GM15510 (cell line): ENCODE measurements at regions not wholly inside any gene's neighbourhood (a gene's known extent, or its start where the extent isn't known, plus 50 kb on each side); places are given as distances from the start of the nearest gene placed in this dataset.

Experiments
- POLR2A ChIP-seq: IDR thresholded peaks from 3 replicates; pipeline ENCODE4 v1.6.1; 2011; ENCODE audit warnings: borderline replicate concordance; ENCODE audit not compliant: insufficient read length; ENCODE audit errors: extremely low read depth

DNA sequence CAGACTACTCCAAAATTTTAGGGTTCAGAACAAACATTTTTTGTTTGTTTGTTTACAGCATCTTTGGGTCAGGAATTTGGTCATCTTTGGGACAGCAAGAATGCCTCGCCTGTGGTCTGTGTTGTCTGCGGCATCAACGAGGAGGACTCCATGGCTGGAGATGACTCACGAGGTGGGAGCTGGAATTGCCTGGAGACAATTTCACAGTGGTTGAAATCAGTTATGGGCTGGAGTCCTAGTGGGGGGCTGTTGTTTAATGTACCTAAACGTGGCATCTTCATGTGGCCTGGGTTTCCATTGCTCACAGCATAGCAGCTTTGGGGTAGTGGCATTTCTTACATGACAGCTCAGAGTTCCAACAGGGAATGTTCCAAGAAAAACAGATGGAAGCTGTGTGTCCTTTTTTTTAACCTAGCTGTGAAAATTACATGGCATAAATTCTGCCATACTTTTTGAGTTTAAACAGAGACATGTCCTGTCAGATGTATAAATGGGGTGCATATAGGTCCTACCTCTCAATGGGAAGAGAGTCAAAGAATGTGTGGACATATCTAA is 507.3 kb upstream of the CBLB start:
- no peak for TF ChIP-seq POLR2A

GRCh38 chr3:106379251-106379750 is 510.5 kb upstream of the CBLB start:
- no peak for TF ChIP-seq POLR2A

DNA sequence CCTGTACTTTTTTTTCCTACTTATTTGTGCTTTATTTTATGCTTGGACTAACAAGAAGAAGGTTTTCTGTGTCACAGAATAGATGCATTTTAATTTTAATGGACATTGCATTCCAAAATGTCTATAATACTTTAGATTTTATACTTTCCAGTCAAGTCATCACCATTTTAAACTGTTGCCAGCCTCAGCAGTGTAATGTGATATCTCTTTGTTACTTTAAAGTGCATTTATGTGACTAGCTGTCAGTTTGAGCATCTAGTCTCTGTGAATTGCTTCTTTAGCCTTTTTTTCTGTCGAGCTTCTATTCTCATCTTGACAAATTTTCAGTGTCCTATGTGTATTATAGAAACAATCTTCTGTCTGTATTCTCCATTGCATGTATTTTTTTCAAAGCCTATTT is 511.4 kb upstream of the CBLB start:
- no peak for TF ChIP-seq POLR2A

DNA sequence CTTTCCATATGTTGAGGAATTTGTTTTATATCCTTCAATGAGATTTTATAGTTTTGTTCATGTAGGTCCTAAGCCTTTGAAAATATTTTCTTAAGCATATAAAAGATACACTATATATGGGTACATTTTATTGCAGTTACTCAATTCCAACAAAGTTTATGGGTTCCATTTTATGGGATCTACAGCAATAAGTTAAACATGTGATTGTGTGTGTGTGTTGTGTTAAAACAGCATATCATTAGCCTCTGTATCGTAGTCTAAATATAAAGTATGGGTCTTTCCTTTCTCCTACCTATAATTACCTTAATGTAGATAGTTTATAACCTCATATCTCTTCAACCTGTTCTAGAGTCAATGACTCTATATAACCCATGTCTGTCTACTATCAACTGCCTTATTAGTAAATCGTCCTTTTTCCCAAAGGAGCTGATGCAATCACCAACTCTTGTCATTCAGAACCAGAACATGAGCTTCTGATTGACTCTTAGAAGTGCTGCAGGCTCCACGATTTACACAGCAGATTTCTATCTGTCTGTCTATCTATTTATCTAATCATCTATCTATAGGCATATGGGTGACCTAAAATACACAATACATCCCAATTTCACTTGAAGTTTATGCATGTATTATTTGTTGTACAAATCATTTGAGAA is 512.6 kb upstream of the CBLB start:
- TF ChIP-seq POLR2A = no peak

- no peak for TF ChIP-seq POLR2A
Measured at GRCh38 chr3:106381939-106382335, 513.1 kb upstream of the CBLB start.

DNA sequence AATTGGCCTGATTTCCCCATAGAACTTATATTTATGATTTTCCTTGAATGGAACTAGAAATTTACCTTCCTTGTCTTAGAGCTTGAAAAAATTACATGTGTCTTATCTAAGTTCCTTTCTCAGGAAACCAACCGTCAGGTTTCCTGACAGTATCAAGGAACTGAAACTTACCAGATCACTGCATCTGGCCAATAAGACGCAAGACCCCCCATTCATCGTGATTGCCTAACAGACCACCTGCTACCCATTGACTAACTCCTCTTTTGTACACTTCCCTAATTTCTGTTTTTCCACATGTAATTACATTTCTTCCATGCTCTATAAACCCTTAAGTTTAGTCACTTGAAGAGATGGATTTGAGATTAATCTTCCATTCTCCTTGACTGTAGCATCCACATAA is 517.2 kb upstream of the CBLB start:
- TF ChIP-seq POLR2A = no peak

DNA sequence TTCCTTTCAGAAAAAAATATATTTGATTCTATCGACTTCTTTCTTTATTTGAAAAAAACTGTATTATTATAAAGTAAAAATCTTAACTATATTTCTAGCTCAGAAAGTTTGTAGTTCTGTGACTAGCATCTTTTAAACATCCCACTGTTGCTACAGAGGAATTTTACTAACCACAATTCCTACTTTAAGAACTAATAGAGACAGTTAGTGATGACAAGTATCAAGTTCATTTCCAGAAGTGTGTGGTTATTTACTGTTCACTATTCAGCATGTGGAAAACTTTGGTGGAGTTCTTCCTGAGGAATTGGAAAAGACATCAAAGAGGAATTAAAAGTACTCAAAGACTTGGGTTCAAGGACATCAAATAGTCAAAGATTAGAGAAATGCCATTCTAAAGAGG is 524.1 kb upstream of the CBLB start:
- TF ChIP-seq POLR2A = no peak

DNA sequence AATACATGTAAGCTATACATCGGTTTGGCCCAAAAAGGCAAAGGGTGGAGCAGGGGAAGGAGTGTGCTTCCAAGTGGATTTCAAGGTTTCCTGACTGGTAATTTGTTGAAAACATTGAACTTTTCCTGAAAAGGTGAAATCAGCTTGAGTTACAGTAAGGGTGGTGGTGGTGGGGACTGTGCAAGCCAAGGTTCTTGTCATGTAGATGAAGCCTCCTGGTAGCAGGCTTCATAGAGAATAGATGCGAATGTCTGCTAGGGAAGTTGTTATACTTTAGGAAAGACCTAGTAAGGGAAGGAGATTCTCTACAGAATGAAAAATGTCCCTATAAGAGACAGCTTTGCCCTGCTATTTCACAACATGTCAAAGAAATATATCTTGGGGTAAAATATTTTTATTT is 528.2 kb upstream of the CBLB start:
- TF ChIP-seq POLR2A = no peak

DNA sequence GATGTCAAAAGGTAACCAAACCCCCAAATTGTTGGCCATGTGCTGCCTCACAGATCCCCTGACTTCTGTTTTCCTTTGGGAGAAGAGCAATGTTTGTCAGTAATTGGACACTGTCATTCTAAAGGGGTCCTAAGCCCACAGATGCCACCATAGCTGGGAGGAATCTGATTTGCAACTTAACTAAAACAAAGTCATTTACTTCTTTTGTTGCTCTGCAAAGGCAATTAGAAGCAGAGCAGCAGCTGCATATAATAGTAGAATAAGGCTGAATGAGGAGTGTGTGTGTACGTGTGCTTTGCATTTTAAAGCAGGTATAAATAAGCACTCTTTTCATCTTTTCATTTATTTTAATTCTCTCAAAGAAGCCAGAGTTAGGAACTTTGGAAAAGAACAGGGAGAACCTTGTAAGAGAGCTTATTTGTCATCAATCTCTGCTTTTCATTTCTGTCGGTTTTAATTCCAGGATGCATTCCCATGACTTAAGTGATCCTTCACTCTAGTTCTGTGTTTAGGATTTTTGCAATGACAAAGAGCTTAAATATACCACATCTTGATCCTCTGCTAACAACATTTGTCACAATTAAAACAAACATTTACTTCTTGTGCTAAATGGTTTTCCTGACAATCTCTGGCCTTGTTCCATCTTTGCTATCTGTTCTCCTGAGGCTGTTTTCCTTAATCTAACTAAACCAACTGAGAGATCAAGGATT is 530.2 kb upstream of the CBLB start:
- TF ChIP-seq POLR2A = no peak

DNA sequence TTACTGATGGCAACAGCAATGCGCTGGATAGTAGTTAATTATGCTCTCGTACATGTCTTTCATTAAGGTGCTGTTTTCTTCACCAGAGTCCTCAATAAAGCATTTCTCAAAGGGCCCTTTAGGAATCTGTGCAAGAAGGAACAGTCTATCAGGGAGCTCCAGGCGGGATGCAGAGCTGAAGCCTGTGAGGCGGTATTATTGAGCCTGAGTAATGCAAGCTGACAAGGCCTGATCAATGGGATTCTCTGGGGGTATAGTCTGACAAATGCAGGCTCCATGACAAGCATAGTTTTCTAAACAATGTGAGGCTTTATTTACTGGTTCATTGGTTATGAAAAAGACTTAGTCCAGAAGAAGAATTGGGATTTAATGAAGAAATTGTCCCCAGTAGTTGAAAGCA is 530.9 kb upstream of the CBLB start:
- TF ChIP-seq POLR2A = no peak

DNA sequence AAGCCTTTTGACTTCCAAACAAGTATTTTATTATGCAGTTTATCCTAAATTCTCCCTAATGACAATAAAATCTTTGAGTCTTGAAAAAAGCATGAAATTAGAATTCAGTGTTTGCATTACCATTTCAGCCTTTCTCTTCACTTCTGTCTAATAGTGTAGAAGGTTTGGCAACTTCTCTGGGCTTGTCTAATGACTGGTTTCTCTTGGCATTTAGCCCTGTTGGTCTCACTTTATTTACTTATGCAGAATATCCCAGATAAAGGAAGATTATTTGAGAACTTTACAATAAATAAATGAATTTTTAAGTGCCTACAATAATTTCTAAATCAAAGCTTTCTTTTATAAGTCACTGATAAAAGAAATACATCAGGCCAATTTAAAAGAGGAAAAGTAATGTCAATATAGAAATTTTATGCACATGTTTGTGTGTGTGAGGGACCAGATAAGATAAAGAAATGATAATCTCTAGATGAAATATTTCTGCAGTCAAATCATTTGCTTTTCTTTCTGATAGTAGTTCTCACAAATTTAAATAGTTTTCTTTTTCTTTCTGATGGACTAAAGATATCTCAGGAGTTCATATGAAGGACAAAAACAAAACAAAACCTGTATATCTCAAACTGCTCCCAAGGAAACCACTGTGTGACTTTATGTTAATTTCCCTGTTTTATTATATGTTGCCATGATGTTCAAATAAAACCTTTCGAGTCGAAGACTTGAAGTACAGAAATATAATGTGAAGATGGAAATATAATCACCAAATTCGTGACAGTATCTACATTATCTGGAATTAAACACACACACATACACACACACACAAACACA is 533.1 kb upstream of the CBLB start:
- TF ChIP-seq POLR2A = no peak

GRCh38 chr3:106403371-106404145 is 534.7 kb upstream of the CBLB start:
- no peak for TF ChIP-seq POLR2A

GRCh38 chr3:106413683-106414082 is 544.9 kb upstream of the CBLB start:
- TF ChIP-seq POLR2A = no peak

DNA sequence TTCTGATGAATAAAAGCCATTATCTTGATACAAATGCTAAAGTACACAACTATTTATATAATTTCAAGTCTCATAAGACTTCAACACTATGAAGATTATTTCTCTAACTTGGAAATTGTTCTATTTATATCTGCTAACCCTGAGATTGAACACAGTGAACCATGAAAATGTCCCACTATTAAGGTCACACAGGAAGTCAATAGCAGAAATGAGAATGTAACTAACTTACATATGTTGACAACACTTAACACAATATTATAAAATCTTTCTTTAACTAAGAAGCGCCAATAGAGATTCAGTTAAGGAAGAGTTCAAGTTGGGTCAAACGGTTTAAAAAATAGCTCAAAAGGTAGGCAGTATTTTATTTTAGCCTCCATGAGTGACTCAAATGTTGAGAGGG is 551.8 kb upstream of the CBLB start:
- no peak for TF ChIP-seq POLR2A

DNA sequence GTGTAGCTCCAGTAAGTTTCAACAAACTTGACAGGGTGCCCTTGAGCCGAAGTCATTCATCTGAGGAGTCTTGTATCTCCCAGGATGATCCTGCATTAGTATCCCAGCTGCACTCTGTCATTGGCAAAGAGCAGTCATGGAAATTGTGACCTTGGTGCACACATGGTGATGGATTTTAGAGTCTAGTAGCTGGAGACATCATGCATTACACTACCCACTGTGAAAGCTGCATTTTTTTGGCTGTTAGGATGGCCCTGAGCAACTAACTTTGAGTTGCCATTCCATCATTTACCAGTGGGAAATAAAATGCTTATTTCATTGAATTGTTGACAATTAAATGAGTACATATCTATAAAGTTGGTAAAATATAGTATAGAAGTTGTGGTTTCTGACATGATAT is 552.6 kb upstream of the CBLB start:
- no peak for TF ChIP-seq POLR2A

DNA sequence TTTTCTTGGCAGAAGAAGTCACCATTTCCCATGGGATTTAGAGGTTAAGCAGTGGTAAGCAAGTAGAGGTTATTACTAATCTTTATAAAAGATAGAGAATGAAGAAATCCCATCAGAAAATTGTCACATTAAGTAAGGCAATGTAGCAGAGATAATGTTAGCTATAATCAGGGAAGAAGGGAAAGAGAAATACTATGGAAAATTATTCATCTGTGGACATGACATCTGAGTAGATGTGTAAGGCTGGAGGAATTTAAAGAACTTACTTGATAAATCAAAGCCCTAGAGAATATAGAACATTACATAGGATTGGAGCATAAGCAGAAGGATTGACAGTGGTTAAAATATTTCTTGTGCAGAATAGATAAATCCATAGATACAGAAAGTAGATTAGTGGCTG is 553.1 kb upstream of the CBLB start:
- no peak for TF ChIP-seq POLR2A
